Smooth muscle cell of the brain vasculature (primary cell): ENCODE measurements at regions not wholly inside any gene's neighbourhood (a gene's known extent, or its start where the extent isn't known, plus 50 kb on each side); places are given as distances from the start of the nearest gene placed in this dataset.

Experiments
- DNase-seq: peaks from one replicate; pipeline ENCODE4 v3.0.0-alpha.2; 2012; ENCODE audit warnings: low read depth, low spot score

- DNase-seq, result no peak
These were observed 88.3 kb upstream of the PLEKHG7 start for GRCh38 chr12:92614502-92614901.

DNA sequence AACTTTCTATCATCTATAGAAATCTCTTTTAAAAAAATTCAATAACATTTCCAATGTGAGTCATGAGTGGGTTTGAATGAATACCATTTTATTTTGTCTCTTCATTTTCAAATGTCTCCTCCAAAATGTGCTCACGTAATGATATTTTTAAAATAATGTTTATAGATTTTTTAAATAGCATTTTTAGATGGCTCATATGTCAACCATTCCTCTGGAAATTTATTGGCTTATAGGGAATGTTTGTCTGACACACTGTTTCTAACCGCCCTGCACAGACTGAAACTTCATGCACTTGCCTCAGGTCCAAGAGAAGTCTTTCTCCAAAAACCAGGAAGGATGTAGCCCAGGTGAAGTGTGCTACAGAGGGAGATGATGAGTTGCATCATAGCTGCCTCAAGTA, 88.8 kb upstream of the PLEKHG7 start:
- DNase-seq, result no peak

GRCh38 chr12:92612611-92613010, 90.2 kb upstream of the PLEKHG7 start:
- DNase-seq, result no peak

DNA sequence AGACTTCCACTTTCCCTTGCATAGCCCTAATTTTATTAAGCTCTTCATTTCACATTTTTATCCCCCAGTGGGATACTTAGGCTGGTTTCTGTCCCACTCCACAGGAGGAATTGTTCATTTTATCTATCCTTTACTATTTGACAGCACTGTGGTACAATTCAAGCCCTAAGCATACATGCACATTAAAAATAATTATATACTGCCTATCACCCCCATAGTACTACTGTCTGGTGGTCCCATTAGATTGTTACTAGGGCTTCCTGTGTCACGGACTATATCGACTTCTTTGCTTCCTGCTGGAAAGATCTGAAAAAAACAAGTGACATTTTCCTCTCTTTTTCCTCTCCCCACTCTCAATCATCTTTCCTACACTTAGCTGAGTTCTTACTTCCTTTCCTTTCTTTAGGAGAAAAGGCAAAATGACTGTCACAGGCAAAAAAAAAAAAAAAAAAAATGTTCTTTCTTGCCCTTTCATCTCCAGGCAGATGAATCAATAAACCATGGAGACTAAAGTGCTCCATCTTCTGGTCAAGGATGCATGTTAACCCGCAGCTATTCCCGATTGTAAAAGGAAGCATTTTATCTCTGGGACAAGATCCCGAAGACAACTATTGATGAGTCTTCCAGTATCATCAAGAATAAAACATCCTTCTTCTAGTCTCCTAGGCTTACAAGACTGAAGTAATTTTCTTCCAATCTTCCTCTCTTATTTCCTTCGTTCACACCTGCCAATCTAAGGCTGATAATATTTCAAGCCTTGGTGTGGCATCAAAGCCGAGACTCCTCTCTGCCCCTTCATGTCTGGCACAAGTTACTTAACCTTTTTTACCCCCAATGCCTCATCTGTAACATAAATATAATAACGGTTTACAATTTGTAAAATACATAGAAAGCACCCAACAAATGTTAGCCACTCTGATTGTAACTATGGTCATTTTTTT, 94.4 kb upstream of the PLEKHG7 start:
- peak; percentile 28 for DNase-seq

- no peak for DNase-seq
These were observed 95.8 kb upstream of the PLEKHG7 start for GRCh38 chr12:92606956-92607355.

DNA sequence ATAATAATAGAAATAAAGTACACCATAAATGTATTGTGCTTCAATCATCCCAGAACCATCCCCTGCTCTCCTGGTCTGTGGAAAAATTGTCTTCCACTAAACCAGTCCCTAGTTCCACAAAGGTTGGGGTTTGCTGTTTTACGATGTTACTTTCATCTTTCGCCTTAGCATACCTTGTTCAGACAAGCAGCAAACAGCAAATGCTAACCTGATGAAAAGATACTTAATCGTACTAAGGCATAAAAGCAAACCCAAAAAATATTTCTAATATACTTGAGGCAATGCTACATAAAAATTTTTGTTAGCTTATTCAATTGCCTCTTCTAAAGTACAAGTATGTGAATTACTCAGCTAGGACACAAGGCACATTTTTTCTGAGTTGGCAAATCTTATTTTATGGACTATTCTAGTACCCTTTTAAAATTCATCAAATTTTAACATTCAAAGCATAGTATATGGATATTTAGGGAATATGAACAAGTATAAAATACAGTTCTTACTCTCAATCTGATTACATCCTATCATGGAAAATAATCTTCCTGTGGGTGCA, 97.1 kb upstream of the PLEKHG7 start:
- DNase-seq, result no peak

DNA sequence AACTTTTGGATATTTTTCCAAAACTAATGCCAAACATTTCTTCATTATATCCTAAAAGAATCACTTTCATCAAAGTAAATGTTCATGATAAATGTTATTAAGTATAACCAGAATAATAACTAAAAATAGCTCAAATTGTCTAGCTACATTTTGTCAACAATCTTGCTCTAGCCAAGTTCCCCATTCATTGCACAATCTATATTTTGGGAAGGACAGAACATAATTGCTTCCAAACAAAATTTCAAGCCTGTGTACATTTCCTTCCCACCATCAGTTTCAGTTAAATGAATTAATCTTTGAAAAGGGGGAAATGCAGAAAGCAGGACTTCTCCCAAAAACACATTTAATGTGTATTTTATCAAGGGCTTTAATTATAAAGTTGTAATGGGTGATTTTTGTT, 98.0 kb upstream of the PLEKHG7 start:
- no peak for DNase-seq

DNA sequence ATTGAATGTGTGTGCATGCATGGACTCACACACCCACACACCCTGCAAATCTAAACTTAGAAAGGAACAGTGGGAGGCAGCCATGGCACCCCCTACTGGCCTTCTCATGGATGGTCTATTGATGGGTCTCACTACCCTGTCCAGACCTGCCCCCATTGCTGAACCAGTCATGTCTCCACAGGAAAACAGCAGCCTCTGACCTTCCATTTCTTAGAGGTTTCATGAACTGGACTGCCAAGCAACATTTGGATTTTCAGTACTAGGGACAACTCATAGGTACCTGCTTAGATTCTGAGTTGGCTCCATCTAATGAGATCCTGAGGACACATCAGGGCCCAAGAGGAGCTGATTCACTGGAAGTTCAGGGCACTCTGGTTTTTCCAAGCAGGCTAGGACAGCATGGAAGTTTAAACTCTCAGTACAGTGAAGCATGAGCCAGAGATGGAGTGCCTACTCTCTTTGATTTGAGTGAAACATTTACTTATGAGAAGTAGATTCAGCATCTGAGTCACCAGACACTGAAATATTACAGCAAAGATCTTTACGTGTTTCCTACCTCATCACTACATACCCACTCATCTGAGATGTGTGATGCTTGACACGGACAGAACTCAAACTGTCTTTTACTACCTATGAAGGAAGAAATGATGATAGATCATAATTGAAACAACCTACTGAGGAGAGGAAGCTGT, 98.9 kb upstream of the PLEKHG7 start:
- no peak for DNase-seq

DNA sequence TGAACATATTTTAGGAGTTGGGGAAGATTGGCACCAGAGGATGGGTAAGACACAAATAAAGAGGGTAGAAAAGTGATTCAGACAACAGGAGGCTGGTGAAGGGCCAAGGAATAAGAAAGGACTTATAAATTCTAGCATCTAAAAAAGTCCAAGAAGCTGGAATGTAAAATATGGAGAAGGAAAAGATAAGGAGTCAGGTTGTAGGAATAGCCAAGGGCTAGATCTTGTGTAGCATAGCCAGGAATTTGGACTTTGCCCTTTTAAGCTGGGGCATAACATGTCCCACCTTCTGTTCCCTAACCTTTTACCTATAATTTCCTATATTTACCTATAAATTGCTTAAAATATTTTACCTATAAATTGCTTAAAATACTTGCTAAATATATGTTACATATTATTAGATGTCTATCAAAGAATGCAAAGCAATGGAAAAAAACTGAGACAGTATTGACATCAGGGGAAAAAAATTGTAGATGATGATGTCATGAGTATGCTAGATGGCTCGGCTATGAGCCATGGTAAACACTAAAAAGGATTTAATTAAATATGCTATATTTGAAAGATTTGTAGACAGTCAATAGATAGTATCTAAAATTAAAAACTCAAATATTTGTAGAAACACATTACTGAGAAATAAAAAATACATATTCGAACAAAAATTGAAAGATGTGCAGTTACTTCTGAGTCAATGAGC, 99.7 kb upstream of the PLEKHG7 start:
- no peak for DNase-seq

GRCh38 chr12:92602476-92602875, 100.3 kb upstream of the PLEKHG7 start:
- DNase-seq, result no peak

GRCh38 chr12:92601680-92602079, 101.1 kb upstream of the PLEKHG7 start:
- DNase-seq, result no peak

- DNase-seq, result no peak
These were observed 101.6 kb upstream of the PLEKHG7 start for GRCh38 chr12:92601176-92601575.

DNA sequence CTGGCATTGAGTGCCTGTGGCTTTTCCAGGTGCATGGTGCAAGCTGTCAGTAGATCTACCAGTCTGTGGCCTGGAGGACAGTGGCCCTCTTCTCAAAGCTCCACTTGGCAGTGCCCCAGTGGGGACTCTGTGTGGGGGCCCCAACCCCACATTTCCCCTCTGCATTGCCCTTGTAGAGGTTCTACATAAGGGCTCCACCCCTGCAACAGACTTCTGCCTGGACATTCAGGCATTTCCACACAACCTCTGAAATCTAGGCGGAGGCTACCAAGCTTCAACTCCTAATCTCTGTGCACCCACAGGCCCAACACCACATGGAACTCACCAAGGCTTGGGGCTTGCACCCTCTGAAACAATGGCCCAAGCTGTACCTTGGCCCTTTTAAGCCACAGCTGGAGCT, 102.7 kb upstream of the PLEKHG7 start:
- no peak for DNase-seq

DNA sequence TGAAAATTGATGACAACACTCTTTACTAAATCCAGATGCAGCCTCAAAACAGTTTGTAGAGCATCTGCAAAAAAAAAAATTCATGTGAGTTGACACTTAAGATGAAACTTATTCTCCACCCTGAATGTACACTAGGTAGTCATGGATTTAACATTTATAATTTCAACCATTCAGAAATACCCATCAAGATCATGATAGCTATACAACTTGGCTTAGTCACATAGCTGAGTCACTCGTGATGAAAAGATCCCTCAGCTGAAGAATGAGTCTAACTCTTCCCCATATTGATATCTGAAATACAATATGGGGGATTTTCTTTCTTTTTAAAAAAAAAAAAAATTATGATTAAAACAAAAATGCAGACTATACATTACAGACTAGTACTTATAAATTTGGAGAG, 104.8 kb upstream of the PLEKHG7 start:
- DNase-seq, result no peak

DNA sequence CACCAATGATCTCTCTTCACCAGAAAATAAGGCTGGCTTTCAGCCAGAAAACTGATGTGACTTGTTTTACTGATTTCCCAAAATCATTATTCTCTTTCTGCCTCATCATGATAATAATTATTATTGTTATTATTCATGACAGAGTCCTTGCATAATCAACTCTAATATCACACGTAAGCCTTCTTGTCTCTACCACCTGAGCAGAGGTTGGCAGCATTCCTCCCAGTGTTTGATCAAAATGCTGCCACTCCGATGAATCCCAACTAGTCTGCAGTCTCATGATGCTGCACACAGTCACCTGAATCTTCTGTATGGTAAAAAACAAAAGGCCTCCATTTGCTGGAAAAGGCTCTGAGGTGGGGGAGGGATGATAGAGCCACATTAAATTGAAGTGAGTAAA, 105.7 kb upstream of the PLEKHG7 start:
- no peak for DNase-seq

- DNase-seq, result no peak
These were observed 106.4 kb upstream of the PLEKHG7 start for GRCh38 chr12:92596383-92596782.

DNA sequence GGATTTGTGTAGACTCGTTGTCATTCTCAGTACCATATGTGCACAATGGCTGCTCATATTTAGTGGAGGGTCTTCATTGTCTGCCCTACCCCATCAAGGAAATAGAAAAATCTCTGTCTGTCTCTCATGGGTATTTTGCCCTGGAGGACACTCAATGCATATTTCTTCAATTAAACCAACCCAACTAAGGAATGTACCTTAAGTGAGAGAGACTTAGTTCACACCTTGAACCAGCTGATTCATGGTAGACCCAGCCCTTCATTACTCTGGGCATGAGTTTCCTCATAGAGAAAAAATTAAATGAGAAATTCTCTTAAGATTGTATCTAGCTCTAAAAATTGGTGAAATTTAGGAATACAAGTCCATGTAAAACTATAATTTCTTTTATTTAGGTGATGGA, 107.1 kb upstream of the PLEKHG7 start:
- no peak for DNase-seq

DNA sequence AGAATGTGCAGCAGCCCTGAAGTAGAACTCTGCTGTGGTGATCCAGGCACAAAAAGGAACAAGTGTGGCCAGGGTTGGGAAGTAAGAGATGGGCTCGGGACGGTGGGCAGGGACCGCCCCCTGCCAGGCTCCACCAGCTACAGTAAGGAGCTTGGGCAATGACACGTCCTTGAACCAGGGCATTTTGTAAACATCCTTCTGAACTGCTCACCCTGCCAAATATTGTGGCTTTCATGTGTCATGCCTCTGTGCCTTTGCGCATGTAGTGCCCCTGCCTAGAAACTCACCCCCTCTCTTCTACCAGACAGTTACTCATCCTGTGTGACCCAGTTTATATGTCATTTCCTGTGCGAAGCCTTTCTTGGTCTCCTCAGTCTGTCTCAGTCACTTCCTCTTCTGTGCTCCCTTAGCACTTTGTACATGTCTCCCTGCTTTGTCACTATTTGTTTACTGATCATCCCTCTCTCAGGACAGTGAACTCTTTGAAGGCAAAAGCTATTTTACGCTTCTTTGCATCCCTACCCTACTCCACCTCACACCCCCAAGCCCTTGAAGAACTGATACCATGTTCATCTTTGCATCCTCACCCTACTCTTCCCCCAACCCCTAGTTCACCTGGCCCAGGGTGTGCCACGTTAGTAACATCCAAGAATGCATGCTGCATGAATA, 108.9 kb upstream of the PLEKHG7 start:
- DNase-seq, result no peak

DNA sequence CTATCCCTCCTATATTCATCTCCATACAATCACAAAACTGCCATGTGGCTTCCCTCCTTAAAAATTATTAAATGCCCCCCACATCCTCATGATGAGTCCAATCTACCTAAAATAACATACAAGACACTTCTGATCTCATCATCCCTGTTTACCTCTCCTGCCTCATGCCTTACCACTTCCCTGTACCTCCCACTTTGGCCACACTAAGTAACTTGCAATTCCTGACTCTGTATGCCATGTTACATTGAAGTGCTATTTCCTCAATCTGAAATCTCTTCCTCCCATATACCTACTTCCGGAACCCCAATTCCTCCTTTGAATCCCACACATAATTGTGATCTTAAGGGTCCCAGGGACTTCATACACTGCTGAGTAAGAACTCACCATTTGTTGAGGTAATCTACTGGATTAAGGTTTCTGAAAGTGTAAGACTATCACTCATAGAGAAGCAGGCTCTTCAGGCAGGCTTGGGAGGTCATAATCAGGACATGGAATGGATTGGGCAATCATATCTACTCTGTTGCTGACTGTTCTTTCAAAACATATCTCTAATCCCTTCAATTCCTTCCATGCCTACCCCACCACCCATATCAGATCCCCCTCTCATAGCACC, 117.6 kb upstream of the PLEKHG7 start:
- DNase-seq, result no peak

DNA sequence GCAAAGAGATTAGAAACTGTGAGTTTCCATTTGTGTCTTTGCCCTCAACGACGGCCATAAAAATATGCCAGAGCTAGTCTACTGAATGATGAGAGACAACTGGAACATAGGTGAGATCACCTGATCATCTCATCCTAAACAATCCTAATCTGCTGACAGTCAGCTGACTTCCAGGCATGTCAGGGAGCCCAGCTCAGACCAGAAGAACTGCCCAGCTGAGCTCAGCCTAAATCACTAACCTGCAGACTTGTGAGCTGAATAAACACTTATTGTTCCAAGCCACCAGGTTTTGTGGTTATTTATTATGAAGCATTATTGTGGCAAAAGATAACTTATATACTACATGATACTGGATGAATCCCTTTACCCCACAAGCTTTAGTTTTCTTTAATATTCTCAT, 118.9 kb upstream of the PLEKHG7 start:
- no peak for DNase-seq

DNA sequence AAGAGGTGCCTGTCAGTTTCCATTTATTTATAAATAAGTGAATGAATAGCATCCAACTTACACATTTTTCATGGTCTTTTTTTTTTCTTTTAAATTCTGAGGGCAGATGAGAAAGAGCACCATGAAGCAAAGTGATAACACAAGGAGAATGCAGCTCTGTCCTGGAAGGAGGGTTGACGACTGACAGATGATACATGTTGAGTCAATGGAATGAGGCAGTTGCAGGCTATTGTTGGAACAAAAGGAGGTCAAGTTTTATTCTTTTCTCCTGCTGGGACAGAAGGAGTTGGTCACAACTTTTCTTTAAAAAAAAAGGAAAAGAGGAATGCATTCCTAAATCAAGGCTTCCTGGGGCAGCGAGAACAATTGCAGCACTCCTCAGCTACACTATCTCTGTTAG, 119.9 kb upstream of the PLEKHG7 start:
- DNase-seq, result no peak
